ENCODE measurements at regions not wholly inside any gene's neighbourhood (a gene's known extent, or its start where the extent isn't known, plus 50 kb on each side); places are given as distances from the start of the nearest gene placed in this dataset.

DNA sequence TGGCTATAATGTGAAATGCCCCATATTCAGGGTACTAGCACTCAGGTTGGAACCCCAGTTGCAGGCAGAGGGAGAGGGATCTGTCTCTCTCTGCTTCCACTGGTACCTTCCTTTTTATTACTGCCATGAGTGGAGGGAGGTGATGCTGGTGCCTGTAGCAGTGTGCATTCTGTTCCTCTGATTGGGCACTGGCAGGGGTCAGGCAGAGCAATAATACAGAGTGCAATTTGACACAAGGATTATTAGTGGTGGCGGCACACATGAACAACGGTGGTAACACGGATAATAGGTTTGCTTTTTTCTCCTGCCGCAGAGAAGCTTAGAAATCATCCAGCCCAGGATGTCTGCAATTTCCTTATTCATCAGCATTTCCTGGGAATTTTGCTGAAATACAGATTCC lies 525.7 kb downstream of the SLC4A3 start:
- no peaks in the 10 kb centered on the region for H3K27me3 ChIP-seq
- DNase-seq (no peak), ATAC-seq (no peak)
- no peaks in the 10 kb centered on the region for H3K9me3 ChIP-seq
- no peak overlapping the region for H3K27ac ChIP-seq
- no peaks in the 10 kb centered on the region for H3K36me3 ChIP-seq
- TF ChIP-seq, protein P1, sequence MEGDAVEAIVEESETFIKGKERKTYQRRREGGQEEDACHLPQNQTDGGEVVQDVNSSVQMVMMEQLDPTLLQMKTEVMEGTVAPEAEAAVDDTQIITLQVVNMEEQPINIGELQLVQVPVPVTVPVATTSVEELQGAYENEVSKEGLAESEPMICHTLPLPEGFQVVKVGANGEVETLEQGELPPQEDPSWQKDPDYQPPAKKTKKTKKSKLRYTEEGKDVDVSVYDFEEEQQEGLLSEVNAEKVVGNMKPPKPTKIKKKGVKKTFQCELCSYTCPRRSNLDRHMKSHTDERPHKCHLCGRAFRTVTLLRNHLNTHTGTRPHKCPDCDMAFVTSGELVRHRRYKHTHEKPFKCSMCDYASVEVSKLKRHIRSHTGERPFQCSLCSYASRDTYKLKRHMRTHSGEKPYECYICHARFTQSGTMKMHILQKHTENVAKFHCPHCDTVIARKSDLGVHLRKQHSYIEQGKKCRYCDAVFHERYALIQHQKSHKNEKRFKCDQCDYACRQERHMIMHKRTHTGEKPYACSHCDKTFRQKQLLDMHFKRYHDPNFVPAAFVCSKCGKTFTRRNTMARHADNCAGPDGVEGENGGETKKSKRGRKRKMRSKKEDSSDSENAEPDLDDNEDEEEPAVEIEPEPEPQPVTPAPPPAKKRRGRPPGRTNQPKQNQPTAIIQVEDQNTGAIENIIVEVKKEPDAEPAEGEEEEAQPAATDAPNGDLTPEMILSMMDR (IDR thresholded peaks at IDR 0.05), result no peak
- no peaks in the 10 kb centered on the region for H3K4me1 ChIP-seq
- intact Hi-C loops (cut with DNase I), result no loop called here
- no peak overlapping the region for H3K4me3 ChIP-seq

DNA sequence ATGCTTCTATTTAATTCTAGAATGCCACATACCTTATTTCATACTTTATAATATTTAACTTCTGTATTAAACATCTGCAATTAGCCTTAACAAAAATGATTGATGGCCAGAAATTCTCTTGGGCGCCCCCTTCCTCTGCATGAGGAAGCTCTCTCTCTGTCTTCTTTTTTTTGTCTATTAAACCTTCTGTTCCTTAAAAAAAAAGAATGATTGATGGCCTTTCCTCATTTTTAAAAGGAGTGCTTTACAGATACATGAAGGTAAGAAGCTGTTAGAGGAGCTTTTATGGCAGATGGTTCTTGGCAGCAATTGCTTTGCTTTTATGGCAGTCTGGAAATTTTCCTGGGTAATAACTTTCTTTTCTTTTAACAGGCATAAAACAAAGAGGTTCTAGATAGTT lies 526.9 kb downstream of the SLC4A3 start:
- Histone ChIP-seq H3K4me3 (no peak overlapping the region), H3K27me3 (no peaks in the 10 kb centered on the region), H3K4me1 (no peaks in the 10 kb centered on the region), H3K36me3 (no peaks in the 10 kb centered on the region), H3K9me3 (no peaks in the 10 kb centered on the region), H3K27ac (no peak overlapping the region)
- DNase-seq, result no peak
- TF ChIP-seq, protein P1 (IDR thresholded peaks at IDR 0.05), result no peak
- no peak for ATAC-seq
- intact Hi-C loops (cut with DNase I), result no loop called here

DNA sequence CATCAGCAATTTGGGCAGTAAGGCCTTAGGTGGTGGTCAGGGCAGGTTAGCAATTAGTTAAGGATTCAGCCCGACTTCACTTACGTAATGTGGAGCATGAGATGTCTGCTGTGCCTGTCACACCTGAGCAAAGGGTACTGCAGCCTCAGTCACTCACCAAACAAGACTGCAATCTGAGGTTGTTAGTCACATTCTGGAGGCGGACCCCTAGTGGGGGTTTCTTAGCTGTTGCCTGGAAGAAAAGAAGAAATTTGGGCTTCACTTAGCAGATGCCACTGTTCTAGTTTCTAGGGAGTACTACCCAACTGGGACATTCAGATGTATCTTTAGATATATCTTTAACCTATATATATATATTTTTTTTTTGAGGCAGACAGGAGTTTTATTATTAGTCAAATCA lies 529.9 kb downstream of the SLC4A3 start:
- intact Hi-C loops (cut with DNase I), result no loop called here

DNA sequence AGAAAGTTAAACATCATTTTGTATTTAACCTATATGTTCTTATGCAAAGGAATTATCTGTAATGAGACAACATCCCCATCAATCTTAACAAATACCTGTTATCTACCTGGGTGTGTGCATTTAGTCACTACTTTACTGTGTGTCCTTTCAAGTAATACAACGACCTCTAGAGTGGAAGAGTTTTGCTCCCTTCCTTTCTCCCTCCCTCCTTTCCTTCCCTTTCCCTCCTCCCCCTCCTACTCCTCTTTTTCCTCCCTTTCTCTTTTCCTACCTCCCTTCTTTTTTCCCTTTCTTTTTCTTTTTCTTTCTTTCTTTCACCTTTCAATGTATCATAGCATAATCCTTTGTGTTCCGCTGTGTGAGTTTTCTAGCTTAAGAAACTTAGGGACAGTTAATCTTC lies 532.3 kb downstream of the SLC4A3 start:
- no peaks in the 10 kb centered on the region for H3K36me3 ChIP-seq
- DNase-seq, result no peak
- TF ChIP-seq, protein P1 (IDR thresholded peaks at IDR 0.05), result no peak
- no peak overlapping the region for H3K27ac ChIP-seq
- H3K4me3 ChIP-seq, result no peak overlapping the region
- H3K9me3 ChIP-seq, result no peaks in the 10 kb centered on the region
- ATAC-seq, result no peak
- H3K4me1 ChIP-seq, result no peaks in the 10 kb centered on the region
- H3K27me3 ChIP-seq, result no peaks in the 10 kb centered on the region
- intact Hi-C loops (cut with DNase I), result no loop called here

More for the DNA sequence above, 529.9 kb downstream of the SLC4A3 start:
- no peaks in the 10 kb centered on the region for H3K36me3 ChIP-seq
- ATAC-seq (no peak), DNase-seq (no peak)
- TF ChIP-seq, protein P1 (IDR thresholded peaks at IDR 0.05), result no peak
- H3K27me3 ChIP-seq, result no peaks in the 10 kb centered on the region
- H3K9me3 ChIP-seq, result no peaks in the 10 kb centered on the region
- H3K27ac ChIP-seq, result no peak overlapping the region
- H3K4me1 ChIP-seq, result no peaks in the 10 kb centered on the region
- H3K4me3 ChIP-seq, result no peak overlapping the region

DNA sequence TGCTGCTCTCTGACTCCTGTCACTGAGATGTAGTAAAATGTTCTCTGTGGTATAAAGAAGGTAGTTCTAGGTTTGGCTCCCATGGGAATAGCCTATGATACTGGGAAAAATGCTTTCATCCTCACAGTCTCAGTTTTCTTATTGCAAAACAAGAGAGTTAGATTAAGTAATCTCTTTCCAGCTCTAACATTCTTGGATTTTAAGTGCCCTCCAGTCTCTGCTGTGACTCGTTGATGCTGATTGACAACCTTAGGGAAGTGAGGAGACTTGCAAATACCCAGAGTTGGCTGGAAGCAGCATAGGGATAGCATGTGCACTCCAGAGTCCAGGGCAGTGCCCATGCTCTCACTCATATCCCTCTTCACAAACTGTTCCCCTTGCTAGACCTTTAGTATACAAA lies 534.9 kb downstream of the SLC4A3 start:
- H3K27me3 ChIP-seq, result no peaks in the 10 kb centered on the region
- no peaks in the 10 kb centered on the region for H3K36me3 ChIP-seq
- H3K27ac ChIP-seq, result no peak overlapping the region
- no peaks in the 10 kb centered on the region for H3K4me1 ChIP-seq
- no peaks in the 10 kb centered on the region for H3K9me3 ChIP-seq
- H3K4me3 ChIP-seq, result no peak overlapping the region
- TF ChIP-seq, protein P1 (IDR thresholded peaks at IDR 0.05), result no peak
- ATAC-seq, result peak; percentile 91
- intact Hi-C loops (cut with DNase I), result no loop called here
- DNase-seq, result no peak
